ENCODE measurements at regions not wholly inside any gene's neighbourhood (a gene's known extent, or its start where the extent isn't known, plus 50 kb on each side); places are given as distances from the start of the nearest gene placed in this dataset.

DNA sequence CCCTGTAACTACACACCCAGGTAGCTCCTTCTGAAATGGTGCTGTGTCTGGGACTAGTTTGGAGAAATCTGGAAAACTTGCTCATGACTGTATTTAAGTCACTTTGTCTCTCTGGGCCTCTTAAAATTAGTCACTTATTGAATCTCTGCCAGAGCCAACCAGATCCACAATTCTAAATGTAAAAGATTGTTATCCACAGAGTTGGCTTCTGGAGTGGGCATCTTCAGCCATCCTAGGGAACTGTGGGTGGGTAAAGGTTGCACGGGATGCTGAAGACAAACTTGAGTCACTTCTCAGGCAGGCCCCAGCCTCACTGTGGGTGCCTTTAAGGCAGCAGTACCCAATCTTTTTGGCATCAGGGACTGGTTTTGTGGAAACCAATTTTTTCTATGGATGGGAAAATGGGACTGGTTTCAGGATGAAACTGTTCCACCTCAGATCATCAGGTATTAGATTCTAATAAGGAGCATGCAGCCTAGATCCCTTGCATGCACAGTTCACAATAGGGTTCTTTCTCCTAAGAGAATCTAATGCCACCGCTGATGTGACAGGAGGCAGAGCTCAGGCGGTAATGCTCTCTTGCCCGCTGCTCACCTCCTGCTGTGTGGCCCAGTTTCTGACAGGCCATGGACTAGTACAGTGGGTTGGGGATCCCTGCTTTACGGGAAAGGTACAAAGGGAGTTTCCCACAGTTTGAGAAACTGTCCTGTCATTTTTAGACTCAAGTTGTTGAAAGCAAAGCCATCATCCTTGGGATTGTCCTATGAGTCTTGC is 98.3 kb upstream of the SPRED2 start:
- Histone ChIP-seq H3K27ac (no peak overlapping the region), H3K4me1 (ENCODE audit: insufficient read depth) (peaks cover 8% of the 10 kb centered on the region), H4K20me1 (ENCODE audit: insufficient read depth, poor library complexity, severe bottlenecking) (no peaks in the 10 kb centered on the region), H3K4me2 (no peak overlapping the region), H3K9me3 (ENCODE audit: low read depth) (no peaks in the 10 kb centered on the region), H2AFZ (no peak overlapping the region), H3K27me3 (no peaks in the 10 kb centered on the region), H3K4me3 (no peak overlapping the region), H3K9me2 (replicated peaks; ENCODE audit: insufficient read depth) (no peaks in the 10 kb centered on the region), H3K36me3 (replicated peaks; ENCODE audit: insufficient read depth, low read depth) (no peaks in the 10 kb centered on the region), H3K79me2 (no peaks in the 10 kb centered on the region)
- DNase-seq (ENCODE audit: low spot score): no peak
- 96% methylated on average over 5 of the region's 5 CpGs for WGBS (ENCODE audit: low lambda C conversion rate, missing lambda C conversion rate)
- TF ChIP-seq, protein P1, sequence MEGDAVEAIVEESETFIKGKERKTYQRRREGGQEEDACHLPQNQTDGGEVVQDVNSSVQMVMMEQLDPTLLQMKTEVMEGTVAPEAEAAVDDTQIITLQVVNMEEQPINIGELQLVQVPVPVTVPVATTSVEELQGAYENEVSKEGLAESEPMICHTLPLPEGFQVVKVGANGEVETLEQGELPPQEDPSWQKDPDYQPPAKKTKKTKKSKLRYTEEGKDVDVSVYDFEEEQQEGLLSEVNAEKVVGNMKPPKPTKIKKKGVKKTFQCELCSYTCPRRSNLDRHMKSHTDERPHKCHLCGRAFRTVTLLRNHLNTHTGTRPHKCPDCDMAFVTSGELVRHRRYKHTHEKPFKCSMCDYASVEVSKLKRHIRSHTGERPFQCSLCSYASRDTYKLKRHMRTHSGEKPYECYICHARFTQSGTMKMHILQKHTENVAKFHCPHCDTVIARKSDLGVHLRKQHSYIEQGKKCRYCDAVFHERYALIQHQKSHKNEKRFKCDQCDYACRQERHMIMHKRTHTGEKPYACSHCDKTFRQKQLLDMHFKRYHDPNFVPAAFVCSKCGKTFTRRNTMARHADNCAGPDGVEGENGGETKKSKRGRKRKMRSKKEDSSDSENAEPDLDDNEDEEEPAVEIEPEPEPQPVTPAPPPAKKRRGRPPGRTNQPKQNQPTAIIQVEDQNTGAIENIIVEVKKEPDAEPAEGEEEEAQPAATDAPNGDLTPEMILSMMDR (IDR thresholded peaks at IDR 0.05; ENCODE audit: poor library complexity): no peak
- TF ChIP-seq EZH2phosphoT487 (IDR thresholded peaks at IDR 0.05; ENCODE audit: low read depth, severe bottlenecking, unreplicated experiment): no peak

DNA sequence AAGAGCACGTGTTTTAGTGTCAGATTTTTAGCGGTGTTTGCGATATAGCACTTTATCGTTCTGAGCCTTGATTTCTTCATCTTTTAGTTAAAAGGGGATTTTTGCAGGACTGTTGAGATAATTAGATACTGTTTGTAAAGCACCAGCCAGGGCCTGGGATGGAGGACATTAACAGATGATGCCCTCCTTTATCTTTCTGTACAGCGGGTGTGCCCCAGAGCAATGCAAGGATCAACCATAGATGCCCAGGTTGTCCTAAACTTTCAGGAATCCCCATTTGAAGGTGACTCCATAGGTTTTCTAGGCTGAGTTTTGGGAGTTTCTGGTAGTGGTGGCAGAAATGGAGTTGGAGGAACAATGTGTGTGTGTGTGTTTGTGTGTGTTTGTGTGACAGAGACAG is 97.0 kb upstream of the SPRED2 start:
- Histone ChIP-seq H3K9me3 (ENCODE audit: low read depth) (no peaks in the 10 kb centered on the region), H3K27me3 (no peaks in the 10 kb centered on the region), H3K9me2 (replicated peaks; ENCODE audit: insufficient read depth) (no peaks in the 10 kb centered on the region), H3K4me1 (ENCODE audit: insufficient read depth) (peaks cover 8% of the 10 kb centered on the region), H2AFZ (no peak overlapping the region), H3K4me2 (no peak overlapping the region), H3K4me3 (no peak overlapping the region), H4K20me1 (ENCODE audit: insufficient read depth, poor library complexity, severe bottlenecking) (no peaks in the 10 kb centered on the region), H3K79me2 (no peaks in the 10 kb centered on the region), H3K27ac (no peak overlapping the region), H3K36me3 (replicated peaks; ENCODE audit: insufficient read depth, low read depth) (no peaks in the 10 kb centered on the region)
- TF ChIP-seq EZH2 (IDR thresholded peaks at IDR 0.05; ENCODE audit: borderline replicate concordance): no peak
- TF ChIP-seq, protein P1 (IDR thresholded peaks at IDR 0.05; ENCODE audit: poor library complexity): no peak
- TF ChIP-seq EZH2phosphoT487 (IDR thresholded peaks at IDR 0.05; ENCODE audit: low read depth, severe bottlenecking, unreplicated experiment): no peak
- no peak for DNase-seq (ENCODE audit: low spot score)
- 91% methylated on average over 5 of the region's 5 CpGs for WGBS (ENCODE audit: low lambda C conversion rate, missing lambda C conversion rate)

DNA sequence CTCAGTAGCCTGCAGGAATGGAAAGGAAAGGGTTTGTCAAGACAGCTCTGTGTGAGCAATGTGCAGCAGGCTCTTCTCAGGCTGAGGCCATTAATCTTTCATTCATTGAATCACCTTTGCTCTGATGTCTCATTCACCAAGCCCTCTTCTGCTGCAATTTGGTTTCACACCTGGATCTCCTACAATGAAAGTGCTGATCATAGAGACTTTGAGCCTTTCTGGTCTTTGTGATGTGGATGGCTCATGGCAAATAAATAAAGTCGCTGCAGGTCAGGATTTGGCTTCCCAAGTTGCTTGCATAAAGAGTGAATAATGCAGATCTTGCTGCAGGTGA is 95.8 kb upstream of the SPRED2 start:
- peaks cover 8% of the 10 kb centered on the region for H3K4me1 ChIP-seq (ENCODE audit: insufficient read depth)
- H3K36me3 ChIP-seq (replicated peaks; ENCODE audit: insufficient read depth, low read depth): no peaks in the 10 kb centered on the region
- H3K27ac ChIP-seq: peak overlapping the region; percentile 56
- H3K4me3 ChIP-seq: no peak overlapping the region
- 70% methylated on average over 1 of the region's 1 CpG for WGBS (ENCODE audit: low lambda C conversion rate, missing lambda C conversion rate)
- no peaks in the 10 kb centered on the region for H3K9me2 ChIP-seq (replicated peaks; ENCODE audit: insufficient read depth)
- H4K20me1 ChIP-seq (ENCODE audit: insufficient read depth, poor library complexity, severe bottlenecking): no peaks in the 10 kb centered on the region
- no peak overlapping the region for H2AFZ ChIP-seq
- H3K4me2 ChIP-seq: no peak overlapping the region
- TF ChIP-seq EZH2 (IDR thresholded peaks at IDR 0.05; ENCODE audit: borderline replicate concordance): no peak
- no peak for TF ChIP-seq EZH2phosphoT487 (IDR thresholded peaks at IDR 0.05; ENCODE audit: low read depth, severe bottlenecking, unreplicated experiment)
- TF ChIP-seq, protein P1 (IDR thresholded peaks at IDR 0.05; ENCODE audit: poor library complexity): no peak
- peak; percentile 17 for DNase-seq (ENCODE audit: low spot score)
- H3K9me3 ChIP-seq (ENCODE audit: low read depth): no peaks in the 10 kb centered on the region
- H3K27me3 ChIP-seq: no peaks in the 10 kb centered on the region
- no peaks in the 10 kb centered on the region for H3K79me2 ChIP-seq
